ENCODE measurements at regions not wholly inside any gene's neighbourhood (a gene's known extent, or its start where the extent isn't known, plus 50 kb on each side); places are given as distances from the start of the nearest gene placed in this dataset.

DNA sequence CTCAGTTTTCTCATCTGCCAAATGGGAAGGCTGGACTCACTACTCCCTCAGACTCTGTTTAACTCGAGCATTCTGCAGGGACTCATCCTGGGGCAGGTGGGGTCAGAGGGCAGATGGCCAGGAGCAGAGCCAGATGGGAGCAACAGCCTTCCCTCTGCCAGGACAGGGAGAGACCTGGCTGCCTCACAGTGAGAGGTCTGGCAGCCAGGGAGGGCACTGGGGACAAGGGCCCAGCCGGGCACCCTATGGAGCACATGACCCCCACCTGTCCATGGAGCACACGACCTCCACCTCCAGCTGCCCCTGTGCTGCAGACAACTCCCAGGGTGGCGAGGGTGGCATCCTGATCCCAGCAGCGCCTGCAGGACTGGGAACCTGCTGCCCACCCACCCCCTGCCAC, 67.4 kb downstream of the IGLL1 start:
- TF ChIP-seq, protein P1, sequence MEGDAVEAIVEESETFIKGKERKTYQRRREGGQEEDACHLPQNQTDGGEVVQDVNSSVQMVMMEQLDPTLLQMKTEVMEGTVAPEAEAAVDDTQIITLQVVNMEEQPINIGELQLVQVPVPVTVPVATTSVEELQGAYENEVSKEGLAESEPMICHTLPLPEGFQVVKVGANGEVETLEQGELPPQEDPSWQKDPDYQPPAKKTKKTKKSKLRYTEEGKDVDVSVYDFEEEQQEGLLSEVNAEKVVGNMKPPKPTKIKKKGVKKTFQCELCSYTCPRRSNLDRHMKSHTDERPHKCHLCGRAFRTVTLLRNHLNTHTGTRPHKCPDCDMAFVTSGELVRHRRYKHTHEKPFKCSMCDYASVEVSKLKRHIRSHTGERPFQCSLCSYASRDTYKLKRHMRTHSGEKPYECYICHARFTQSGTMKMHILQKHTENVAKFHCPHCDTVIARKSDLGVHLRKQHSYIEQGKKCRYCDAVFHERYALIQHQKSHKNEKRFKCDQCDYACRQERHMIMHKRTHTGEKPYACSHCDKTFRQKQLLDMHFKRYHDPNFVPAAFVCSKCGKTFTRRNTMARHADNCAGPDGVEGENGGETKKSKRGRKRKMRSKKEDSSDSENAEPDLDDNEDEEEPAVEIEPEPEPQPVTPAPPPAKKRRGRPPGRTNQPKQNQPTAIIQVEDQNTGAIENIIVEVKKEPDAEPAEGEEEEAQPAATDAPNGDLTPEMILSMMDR (IDR thresholded peaks at IDR 0.05), result no peak
- TF ChIP-seq POLR2A (IDR thresholded peaks at IDR 0.05), result no peak

Measured in heart left ventricle (tissue), 13 donors.